ENCODE measurements at regions not wholly inside any gene's neighbourhood (a gene's known extent, or its start where the extent isn't known, plus 50 kb on each side); places are given as distances from the start of the nearest gene placed in this dataset.

GRCh38 chr9:88753691-88754367, 218.9 kb downstream of the NXNL2 start:
- no peaks in the 10 kb centered on the region for H3K9me3 ChIP-seq (ENCODE audit: severe bottlenecking)
- H3K4me3 ChIP-seq (ENCODE audit: severe bottlenecking) = no peak overlapping the region
- TF ChIP-seq, protein P1, sequence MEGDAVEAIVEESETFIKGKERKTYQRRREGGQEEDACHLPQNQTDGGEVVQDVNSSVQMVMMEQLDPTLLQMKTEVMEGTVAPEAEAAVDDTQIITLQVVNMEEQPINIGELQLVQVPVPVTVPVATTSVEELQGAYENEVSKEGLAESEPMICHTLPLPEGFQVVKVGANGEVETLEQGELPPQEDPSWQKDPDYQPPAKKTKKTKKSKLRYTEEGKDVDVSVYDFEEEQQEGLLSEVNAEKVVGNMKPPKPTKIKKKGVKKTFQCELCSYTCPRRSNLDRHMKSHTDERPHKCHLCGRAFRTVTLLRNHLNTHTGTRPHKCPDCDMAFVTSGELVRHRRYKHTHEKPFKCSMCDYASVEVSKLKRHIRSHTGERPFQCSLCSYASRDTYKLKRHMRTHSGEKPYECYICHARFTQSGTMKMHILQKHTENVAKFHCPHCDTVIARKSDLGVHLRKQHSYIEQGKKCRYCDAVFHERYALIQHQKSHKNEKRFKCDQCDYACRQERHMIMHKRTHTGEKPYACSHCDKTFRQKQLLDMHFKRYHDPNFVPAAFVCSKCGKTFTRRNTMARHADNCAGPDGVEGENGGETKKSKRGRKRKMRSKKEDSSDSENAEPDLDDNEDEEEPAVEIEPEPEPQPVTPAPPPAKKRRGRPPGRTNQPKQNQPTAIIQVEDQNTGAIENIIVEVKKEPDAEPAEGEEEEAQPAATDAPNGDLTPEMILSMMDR (IDR thresholded peaks at IDR 0.05; ENCODE audit: poor library complexity, severe bottlenecking) = no peak
- H3K36me3 ChIP-seq (ENCODE audit: low read depth) = no peaks in the 10 kb centered on the region
- no peaks in the 10 kb centered on the region for H3K4me1 ChIP-seq (ENCODE audit: insufficient read depth, poor library complexity, severe bottlenecking)
- no peak overlapping the region for H3K27ac ChIP-seq (ENCODE audit: poor library complexity, severe bottlenecking)
- no peaks in the 10 kb centered on the region for H3K27me3 ChIP-seq (ENCODE audit: insufficient read depth, poor library complexity, severe bottlenecking)
- DNase-seq (ENCODE audit: low spot score) (no peak), ATAC-seq (ENCODE audit: low read depth) (no peak)

DNA sequence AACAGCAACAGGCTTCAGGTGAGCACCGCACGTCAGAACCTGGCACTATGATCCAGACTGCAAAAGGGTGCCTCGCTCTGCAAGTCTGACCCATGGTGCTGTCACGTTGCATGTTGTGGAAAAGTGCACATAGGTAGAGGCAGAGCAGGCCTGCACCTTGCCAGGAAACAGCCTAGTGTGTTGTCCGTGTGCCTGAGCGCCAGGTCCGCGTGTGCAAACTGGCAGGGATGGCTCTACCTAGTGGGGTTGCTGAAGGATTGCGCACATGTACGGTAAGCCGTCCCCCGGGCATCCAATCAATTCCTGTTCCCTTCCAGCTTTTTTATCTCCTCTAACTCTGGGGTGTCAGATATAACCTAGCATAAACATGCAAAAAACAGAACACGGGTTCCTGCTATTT, 219.5 kb downstream of the NXNL2 start:
- ATAC-seq (ENCODE audit: low read depth) = no peak
- Histone ChIP-seq H3K27ac (ENCODE audit: poor library complexity, severe bottlenecking) (no peak overlapping the region), H3K4me3 (ENCODE audit: severe bottlenecking) (no peak overlapping the region), H3K36me3 (ENCODE audit: low read depth) (no peaks in the 10 kb centered on the region), H3K9me3 (ENCODE audit: severe bottlenecking) (no peaks in the 10 kb centered on the region), H3K27me3 (ENCODE audit: insufficient read depth, poor library complexity, severe bottlenecking) (no peaks in the 10 kb centered on the region), H3K4me1 (ENCODE audit: insufficient read depth, poor library complexity, severe bottlenecking) (no peaks in the 10 kb centered on the region)
- TF ChIP-seq, protein P1 (IDR thresholded peaks at IDR 0.05; ENCODE audit: poor library complexity, severe bottlenecking) = no peak
- DNase-seq (ENCODE audit: low spot score) = no peak

DNA sequence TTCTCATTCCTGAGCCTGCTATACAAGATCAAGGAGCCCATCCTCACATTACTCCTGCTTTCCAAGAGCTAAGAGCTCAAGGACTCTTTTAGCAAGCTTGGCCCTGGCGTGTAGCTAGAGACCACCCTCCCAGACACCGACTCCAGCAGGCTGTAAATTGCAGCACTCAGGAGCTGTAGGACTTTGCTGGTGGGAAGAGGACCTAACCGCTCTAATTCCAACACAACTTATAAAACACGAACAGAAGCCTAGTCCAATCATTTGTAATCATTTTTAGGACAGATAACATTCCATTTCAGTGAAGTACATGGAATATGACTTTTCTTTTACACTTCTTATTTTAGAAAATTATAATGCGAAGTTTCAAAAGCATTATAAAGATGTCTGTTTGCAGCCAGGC, 219.9 kb downstream of the NXNL2 start:
- TF ChIP-seq, protein P1 (IDR thresholded peaks at IDR 0.05; ENCODE audit: poor library complexity, severe bottlenecking) = no peak
- H3K36me3 ChIP-seq (ENCODE audit: low read depth) = no peaks in the 10 kb centered on the region
- H3K9me3 ChIP-seq (ENCODE audit: severe bottlenecking) = no peaks in the 10 kb centered on the region
- ATAC-seq (ENCODE audit: low read depth) (no peak), DNase-seq (ENCODE audit: low spot score) (no peak)
- no peaks in the 10 kb centered on the region for H3K4me1 ChIP-seq (ENCODE audit: insufficient read depth, poor library complexity, severe bottlenecking)
- H3K27ac ChIP-seq (ENCODE audit: poor library complexity, severe bottlenecking) = no peak overlapping the region
- no peak overlapping the region for H3K4me3 ChIP-seq (ENCODE audit: severe bottlenecking)
- H3K27me3 ChIP-seq (ENCODE audit: insufficient read depth, poor library complexity, severe bottlenecking) = no peaks in the 10 kb centered on the region

DNA sequence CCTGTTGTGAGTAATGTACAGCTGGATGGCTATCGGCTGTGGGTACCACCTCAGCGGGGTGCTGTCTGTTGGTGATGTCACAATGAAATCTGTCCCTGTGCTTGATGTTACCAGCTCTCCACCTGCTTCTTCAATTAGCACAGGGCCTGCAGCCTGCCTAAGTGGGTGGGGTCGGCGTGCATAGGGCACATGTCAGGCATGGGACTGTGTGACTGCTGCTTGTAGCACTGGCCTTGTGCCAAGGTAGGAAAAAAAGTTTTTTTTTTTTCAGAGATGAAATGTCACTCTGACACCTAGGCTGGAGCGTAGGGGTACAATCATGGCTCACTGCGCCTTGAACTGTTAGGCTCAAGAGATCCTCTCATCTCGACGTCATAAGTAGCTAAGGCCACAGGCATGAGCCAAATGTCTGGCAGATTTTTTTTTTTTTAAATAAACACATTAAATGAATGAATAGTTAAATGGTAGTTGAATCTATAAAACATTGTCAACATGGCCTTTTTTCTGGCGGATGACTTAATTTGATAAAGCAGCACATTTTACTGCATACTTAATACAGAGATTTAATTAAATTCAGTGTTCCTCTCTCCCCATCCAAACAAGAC, 222.5 kb downstream of the NXNL2 start:
- Histone ChIP-seq H3K27me3 (ENCODE audit: insufficient read depth, poor library complexity, severe bottlenecking) (no peaks in the 10 kb centered on the region), H3K4me1 (ENCODE audit: insufficient read depth, poor library complexity, severe bottlenecking) (no peaks in the 10 kb centered on the region), H3K9me3 (ENCODE audit: severe bottlenecking) (no peaks in the 10 kb centered on the region), H3K27ac (ENCODE audit: poor library complexity, severe bottlenecking) (no peak overlapping the region), H3K4me3 (ENCODE audit: severe bottlenecking) (no peak overlapping the region), H3K36me3 (ENCODE audit: low read depth) (no peaks in the 10 kb centered on the region)
- no peak for DNase-seq (ENCODE audit: low spot score)
- TF ChIP-seq, protein P1 (IDR thresholded peaks at IDR 0.05; ENCODE audit: poor library complexity, severe bottlenecking) = no peak
- no peak for ATAC-seq (ENCODE audit: low read depth)

- TF ChIP-seq, protein P1 (IDR thresholded peaks at IDR 0.05; ENCODE audit: poor library complexity, severe bottlenecking) = no peak
- ATAC-seq (ENCODE audit: low read depth) (no peak), DNase-seq (ENCODE audit: low spot score) (no peak)
- H3K27me3 ChIP-seq (ENCODE audit: insufficient read depth, poor library complexity, severe bottlenecking) = no peaks in the 10 kb centered on the region
- no peaks in the 10 kb centered on the region for H3K36me3 ChIP-seq (ENCODE audit: low read depth)
- peaks cover 6% of the 10 kb centered on the region for H3K4me1 ChIP-seq (ENCODE audit: insufficient read depth, poor library complexity, severe bottlenecking)
- H3K9me3 ChIP-seq (ENCODE audit: severe bottlenecking) = no peaks in the 10 kb centered on the region
- H3K27ac ChIP-seq (ENCODE audit: poor library complexity, severe bottlenecking) = no peak overlapping the region
- H3K4me3 ChIP-seq (ENCODE audit: severe bottlenecking) = no peak overlapping the region
Measured at GRCh38 chr9:88759364-88759763, 224.4 kb downstream of the NXNL2 start.

Measured in RWPE2 (cell line).